ENCODE measurements at regions not wholly inside any gene's neighbourhood (a gene's known extent, or its start where the extent isn't known, plus 50 kb on each side); places are given as distances from the start of the nearest gene placed in this dataset.

DNA sequence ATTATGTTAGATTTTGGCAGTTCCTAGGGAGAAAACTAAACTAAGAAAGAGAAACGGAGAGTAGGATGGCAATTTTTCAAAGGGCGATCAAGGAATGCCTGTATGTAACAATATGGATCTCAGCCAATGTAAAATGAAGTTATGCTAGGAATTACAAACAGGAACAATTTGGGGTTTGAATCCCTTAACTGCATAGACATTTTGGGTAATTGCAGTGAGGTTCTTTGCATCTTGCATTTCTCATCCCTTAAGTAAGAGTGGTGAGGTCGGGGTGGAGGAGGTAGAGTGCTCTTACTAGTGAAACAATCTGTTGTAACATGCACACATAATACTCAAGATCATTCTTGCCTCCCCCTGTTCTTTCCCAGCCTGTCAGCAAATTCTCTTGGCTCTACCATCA lies 137.6 kb downstream of the NPR3 start:
- H3K36me3 Mint-ChIP-seq (ENCODE audit: insufficient read depth, unreplicated experiment) = no peaks in the 10 kb centered on the region
- ChIA-PET CTCF (no interaction called here), POLR2A (interaction anchor here (0.5 kb wide), 1 partner anchor 64 kb away, joined by 3 read pairs; no protein-coding TSS in a partner anchor)
- no peaks in the 10 kb centered on the region for H3K4me1 Mint-ChIP-seq (ENCODE audit: insufficient read depth, unreplicated experiment)
- H3K4me3 Mint-ChIP-seq (ENCODE audit: unreplicated experiment) = no peak overlapping the region
- intact Hi-C loops (cut with micrococcal nuclease) = no loop called here
- no peaks in the 10 kb centered on the region for H3K27me3 Mint-ChIP-seq (ENCODE audit: insufficient read depth, unreplicated experiment)
- TF ChIP-seq, protein P1, sequence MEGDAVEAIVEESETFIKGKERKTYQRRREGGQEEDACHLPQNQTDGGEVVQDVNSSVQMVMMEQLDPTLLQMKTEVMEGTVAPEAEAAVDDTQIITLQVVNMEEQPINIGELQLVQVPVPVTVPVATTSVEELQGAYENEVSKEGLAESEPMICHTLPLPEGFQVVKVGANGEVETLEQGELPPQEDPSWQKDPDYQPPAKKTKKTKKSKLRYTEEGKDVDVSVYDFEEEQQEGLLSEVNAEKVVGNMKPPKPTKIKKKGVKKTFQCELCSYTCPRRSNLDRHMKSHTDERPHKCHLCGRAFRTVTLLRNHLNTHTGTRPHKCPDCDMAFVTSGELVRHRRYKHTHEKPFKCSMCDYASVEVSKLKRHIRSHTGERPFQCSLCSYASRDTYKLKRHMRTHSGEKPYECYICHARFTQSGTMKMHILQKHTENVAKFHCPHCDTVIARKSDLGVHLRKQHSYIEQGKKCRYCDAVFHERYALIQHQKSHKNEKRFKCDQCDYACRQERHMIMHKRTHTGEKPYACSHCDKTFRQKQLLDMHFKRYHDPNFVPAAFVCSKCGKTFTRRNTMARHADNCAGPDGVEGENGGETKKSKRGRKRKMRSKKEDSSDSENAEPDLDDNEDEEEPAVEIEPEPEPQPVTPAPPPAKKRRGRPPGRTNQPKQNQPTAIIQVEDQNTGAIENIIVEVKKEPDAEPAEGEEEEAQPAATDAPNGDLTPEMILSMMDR (IDR thresholded peaks at IDR 0.05; ENCODE audit: unreplicated experiment) = no peak
- H3K27ac Mint-ChIP-seq (ENCODE audit: low read depth, unreplicated experiment) = no peak overlapping the region
- DNase-seq (ENCODE audit: unreplicated experiment) = no peak
- BruUV-seq (replicated peaks) = no TSS peak
- H3K9me3 Mint-ChIP-seq (ENCODE audit: unreplicated experiment) = peaks cover 10% of the 10 kb centered on the region

GRCh38 chr5:32850817-32851496 lies 139.8 kb downstream of the NPR3 start:
- no peaks in the 10 kb centered on the region for H3K27me3 Mint-ChIP-seq (ENCODE audit: insufficient read depth, unreplicated experiment)
- no peaks in the 10 kb centered on the region for H3K36me3 Mint-ChIP-seq (ENCODE audit: insufficient read depth, unreplicated experiment)
- ChIA-PET POLR2A (no interaction called here), CTCF (interaction anchor here (0.6 to 5.5 kb wide), 6 partner anchors 118 to 1013 kb away, joined by 3 to 31 read pairs (median 3); no protein-coding TSS in a partner anchor)
- TF ChIP-seq, protein P1 (IDR thresholded peaks at IDR 0.05; ENCODE audit: unreplicated experiment) = no peak
- peaks cover 10% of the 10 kb centered on the region for H3K9me3 Mint-ChIP-seq (ENCODE audit: unreplicated experiment)
- H3K27ac Mint-ChIP-seq (ENCODE audit: low read depth, unreplicated experiment) = no peak overlapping the region
- intact Hi-C loops (cut with micrococcal nuclease) = loop anchor here (5.0 kb wide), 1 partner anchor 571 kb away; no protein-coding TSS in a partner anchor
- no peak overlapping the region for H3K4me3 Mint-ChIP-seq (ENCODE audit: unreplicated experiment)
- no peaks in the 10 kb centered on the region for H3K4me1 Mint-ChIP-seq (ENCODE audit: insufficient read depth, unreplicated experiment)
- BruUV-seq (replicated peaks) = no TSS peak
- no peak for DNase-seq (ENCODE audit: unreplicated experiment)

DNA sequence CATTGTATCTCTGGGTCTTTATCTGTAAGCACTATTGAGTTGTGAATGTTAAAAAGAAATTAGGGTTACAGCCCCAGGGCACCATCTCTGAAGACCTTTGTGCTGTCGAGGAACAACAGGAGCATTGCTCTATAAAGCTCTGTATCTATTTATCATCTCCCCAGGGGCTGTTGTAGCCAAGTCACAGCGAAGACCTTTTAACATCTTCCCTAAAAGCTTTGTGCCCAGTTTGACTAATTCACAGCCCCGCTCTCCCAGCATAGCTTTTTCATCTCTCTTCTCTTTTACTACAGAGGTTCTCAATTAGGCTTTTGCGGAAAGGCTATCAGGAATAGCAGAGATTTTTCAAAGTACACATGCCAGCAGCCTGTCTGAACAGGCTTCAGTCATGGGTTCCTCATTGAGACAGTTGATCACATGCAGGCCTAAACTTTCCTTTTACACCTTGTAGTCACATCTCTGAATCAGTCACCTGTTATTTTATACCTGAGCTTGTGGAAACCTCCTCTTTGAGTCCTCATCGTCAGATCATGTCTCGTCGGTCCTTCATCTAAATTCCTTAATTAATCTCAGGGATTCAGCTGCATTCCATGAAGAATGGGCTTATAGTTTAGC lies 140.5 kb downstream of the NPR3 start:
- Mint-ChIP-seq H3K4me3 (ENCODE audit: unreplicated experiment) (no peak overlapping the region), H3K4me1 (ENCODE audit: insufficient read depth, unreplicated experiment) (no peaks in the 10 kb centered on the region), H3K27ac (ENCODE audit: low read depth, unreplicated experiment) (no peak overlapping the region), H3K27me3 (ENCODE audit: insufficient read depth, unreplicated experiment) (no peaks in the 10 kb centered on the region), H3K9me3 (ENCODE audit: unreplicated experiment) (peaks cover 10% of the 10 kb centered on the region), H3K36me3 (ENCODE audit: insufficient read depth, unreplicated experiment) (no peaks in the 10 kb centered on the region)
- intact Hi-C loops (cut with micrococcal nuclease) = loop anchor here (1.0 to 5.0 kb wide), 3 partner anchors 144 to 571 kb away; no protein-coding TSS in a partner anchor
- ChIA-PET POLR2A (no interaction called here), CTCF (interaction anchor here (0.6 to 5.5 kb wide), 11 partner anchors 13 to 319 kb away, joined by 3 to 31 read pairs (median 3); no protein-coding TSS in a partner anchor)
- no TSS peak for BruUV-seq (replicated peaks)
- DNase-seq (ENCODE audit: unreplicated experiment) = no peak
- TF ChIP-seq, protein P1 (IDR thresholded peaks at IDR 0.05; ENCODE audit: unreplicated experiment) = no peak

- intact Hi-C loops (cut with micrococcal nuclease) = loop anchor here (1.0 to 5.0 kb wide), 3 partner anchors 145 to 570 kb away; no protein-coding TSS in a partner anchor
- TF ChIP-seq, protein P1 (IDR thresholded peaks at IDR 0.05; ENCODE audit: unreplicated experiment) = no peak
- ChIA-PET POLR2A (interaction anchor here (0.7 kb wide), 1 partner anchor 69 kb away, joined by 3 read pairs; no protein-coding TSS in a partner anchor), CTCF (interaction anchor here (0.6 to 5.5 kb wide), 9 partner anchors 14 to 318 kb away, joined by 3 to 31 read pairs (median 3); no protein-coding TSS in a partner anchor)
- BruUV-seq (replicated peaks) = no TSS peak
- H3K27ac Mint-ChIP-seq (ENCODE audit: low read depth, unreplicated experiment) = no peak overlapping the region
- no peak overlapping the region for H3K4me3 Mint-ChIP-seq (ENCODE audit: unreplicated experiment)
- peaks cover 10% of the 10 kb centered on the region for H3K9me3 Mint-ChIP-seq (ENCODE audit: unreplicated experiment)
- DNase-seq (ENCODE audit: unreplicated experiment) = peak; percentile 76
- H3K27me3 Mint-ChIP-seq (ENCODE audit: insufficient read depth, unreplicated experiment) = no peaks in the 10 kb centered on the region
- no peaks in the 10 kb centered on the region for H3K36me3 Mint-ChIP-seq (ENCODE audit: insufficient read depth, unreplicated experiment)
- no peaks in the 10 kb centered on the region for H3K4me1 Mint-ChIP-seq (ENCODE audit: insufficient read depth, unreplicated experiment)
These were observed 141.4 kb downstream of the NPR3 start for GRCh38 chr5:32852535-32852934.
